OCI-LY1 (cell line): ENCODE measurements at regions not wholly inside any gene's neighbourhood (a gene's known extent, or its start where the extent isn't known, plus 50 kb on each side); places are given as distances from the start of the nearest gene placed in this dataset.

Experiments used
- CTCF ChIP-seq: fragments of 200-600 bp; sonication (generic), shearing (Covaris generic); IDR thresholded peaks from 2 replicates; pipeline ENCODE4 v1.5.1; 2017; ENCODE audit warnings: mild to moderate bottlenecking, antibody characterized with exemption, low read length, moderate library complexity, mixed read lengths
- EZH2 ChIP-seq: fragments of 200-600 bp; sonication (generic), shearing (Covaris generic); IDR thresholded peaks from 2 replicates; pipeline ENCODE4 v1.8.0; 2017; ENCODE audit warnings: borderline replicate concordance, mixed run types, mild to moderate bottlenecking, antibody characterized with exemption, low read length, moderate library complexity, mixed read lengths

DNA sequence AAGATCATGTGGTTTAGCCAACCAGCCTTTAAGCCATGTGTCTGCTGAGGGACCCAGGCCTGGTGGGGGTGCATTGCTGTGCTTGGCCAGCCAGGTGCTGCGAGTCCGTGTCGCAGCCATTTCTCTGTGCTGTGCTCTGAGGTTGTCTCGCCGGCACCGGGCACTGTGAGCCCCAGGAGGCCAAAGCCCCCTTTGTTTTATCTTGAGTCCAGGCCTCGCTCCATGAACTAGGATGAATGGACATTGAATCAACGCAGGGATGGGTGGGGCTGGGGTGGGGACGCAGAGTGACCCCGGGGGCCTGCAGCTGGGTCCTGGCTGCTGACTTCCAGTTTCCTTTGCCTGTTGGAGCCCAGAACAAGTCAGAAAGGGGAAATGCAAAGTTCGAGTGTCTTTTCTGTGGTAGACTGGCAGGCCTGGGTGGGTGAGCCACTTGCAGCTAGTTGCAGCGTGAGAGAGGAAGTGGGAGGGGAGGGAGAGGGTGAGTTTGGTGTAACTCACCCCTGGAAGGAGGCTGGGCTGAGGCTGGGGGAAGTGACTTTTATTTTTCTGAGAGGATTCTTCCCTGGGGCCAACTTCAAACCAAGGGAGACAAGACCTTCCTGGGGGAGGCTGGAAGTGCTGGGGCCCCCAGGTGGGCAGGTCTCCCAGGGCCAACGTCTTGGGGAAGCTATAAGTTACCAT lies 324.7 kb downstream of the SEC14L1 start:
- TF ChIP-seq CTCF (no peak), EZH2 (no peak)
